ENCODE measurements at regions not wholly inside any gene's neighbourhood (a gene's known extent, or its start where the extent isn't known, plus 50 kb on each side); places are given as distances from the start of the nearest gene placed in this dataset.

DNA sequence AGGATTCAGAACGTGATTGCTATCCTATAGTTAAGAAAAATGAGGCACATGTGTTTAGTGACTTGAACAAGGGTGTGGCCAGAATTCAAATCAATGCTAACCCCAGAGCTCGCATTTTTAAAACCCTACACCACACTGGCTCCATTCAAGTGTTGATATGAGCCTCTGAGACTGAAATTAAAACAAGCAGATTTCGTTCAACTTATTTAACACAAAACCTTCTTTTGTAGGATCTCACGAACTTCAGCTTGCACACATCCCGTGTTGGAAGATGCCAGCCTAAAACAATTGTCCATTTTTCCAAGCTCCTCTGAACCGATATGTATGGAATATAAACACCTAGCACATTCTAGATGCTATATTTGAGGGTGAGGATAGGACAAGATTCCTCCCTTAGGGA is 231.0 kb upstream of the IRX5 start:
- no peak for TF ChIP-seq EP300 (IDR thresholded peaks at IDR 0.05; ENCODE audit: borderline replicate concordance)
- TF ChIP-seq TEAD4 (IDR thresholded peaks at IDR 0.05) = no peak
- no peak for TF ChIP-seq YY1 (IDR thresholded peaks at IDR 0.05; ENCODE audit: low read depth)
- TF ChIP-seq, protein P1, sequence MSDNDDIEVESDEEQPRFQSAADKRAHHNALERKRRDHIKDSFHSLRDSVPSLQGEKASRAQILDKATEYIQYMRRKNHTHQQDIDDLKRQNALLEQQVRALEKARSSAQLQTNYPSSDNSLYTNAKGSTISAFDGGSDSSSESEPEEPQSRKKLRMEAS (IDR thresholded peaks at IDR 0.05) = no peak
- TF ChIP-seq, protein P2, sequence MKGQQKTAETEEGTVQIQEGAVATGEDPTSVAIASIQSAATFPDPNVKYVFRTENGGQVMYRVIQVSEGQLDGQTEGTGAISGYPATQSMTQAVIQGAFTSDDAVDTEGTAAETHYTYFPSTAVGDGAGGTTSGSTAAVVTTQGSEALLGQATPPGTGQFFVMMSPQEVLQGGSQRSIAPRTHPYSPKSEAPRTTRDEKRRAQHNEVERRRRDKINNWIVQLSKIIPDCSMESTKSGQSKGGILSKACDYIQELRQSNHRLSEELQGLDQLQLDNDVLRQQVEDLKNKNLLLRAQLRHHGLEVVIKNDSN (IDR thresholded peaks at IDR 0.05) = no peak
- no peak for TF ChIP-seq FOXM1 (IDR thresholded peaks at IDR 0.05; ENCODE audit: borderline replicate concordance, low read depth)
- TF ChIP-seq, protein P3, sequence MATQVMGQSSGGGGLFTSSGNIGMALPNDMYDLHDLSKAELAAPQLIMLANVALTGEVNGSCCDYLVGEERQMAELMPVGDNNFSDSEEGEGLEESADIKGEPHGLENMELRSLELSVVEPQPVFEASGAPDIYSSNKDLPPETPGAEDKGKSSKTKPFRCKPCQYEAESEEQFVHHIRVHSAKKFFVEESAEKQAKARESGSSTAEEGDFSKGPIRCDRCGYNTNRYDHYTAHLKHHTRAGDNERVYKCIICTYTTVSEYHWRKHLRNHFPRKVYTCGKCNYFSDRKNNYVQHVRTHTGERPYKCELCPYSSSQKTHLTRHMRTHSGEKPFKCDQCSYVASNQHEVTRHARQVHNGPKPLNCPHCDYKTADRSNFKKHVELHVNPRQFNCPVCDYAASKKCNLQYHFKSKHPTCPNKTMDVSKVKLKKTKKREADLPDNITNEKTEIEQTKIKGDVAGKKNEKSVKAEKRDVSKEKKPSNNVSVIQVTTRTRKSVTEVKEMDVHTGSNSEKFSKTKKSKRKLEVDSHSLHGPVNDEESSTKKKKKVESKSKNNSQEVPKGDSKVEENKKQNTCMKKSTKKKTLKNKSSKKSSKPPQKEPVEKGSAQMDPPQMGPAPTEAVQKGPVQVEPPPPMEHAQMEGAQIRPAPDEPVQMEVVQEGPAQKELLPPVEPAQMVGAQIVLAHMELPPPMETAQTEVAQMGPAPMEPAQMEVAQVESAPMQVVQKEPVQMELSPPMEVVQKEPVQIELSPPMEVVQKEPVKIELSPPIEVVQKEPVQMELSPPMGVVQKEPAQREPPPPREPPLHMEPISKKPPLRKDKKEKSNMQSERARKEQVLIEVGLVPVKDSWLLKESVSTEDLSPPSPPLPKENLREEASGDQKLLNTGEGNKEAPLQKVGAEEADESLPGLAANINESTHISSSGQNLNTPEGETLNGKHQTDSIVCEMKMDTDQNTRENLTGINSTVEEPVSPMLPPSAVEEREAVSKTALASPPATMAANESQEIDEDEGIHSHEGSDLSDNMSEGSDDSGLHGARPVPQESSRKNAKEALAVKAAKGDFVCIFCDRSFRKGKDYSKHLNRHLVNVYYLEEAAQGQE (IDR thresholded peaks at IDR 0.05; ENCODE audit: low read depth) = no peak
- no peak for TF ChIP-seq TCF12 (IDR thresholded peaks at IDR 0.05; ENCODE audit: low read depth)
- TF ChIP-seq CREB1 (IDR thresholded peaks at IDR 0.05; ENCODE audit: low read depth) = no peak
- no peak for TF ChIP-seq RAD21 (IDR thresholded peaks at IDR 0.05; ENCODE audit: low read depth)
- TF ChIP-seq ZBTB7A (IDR thresholded peaks at IDR 0.05; ENCODE audit: low read depth) = no peak
- TF ChIP-seq TAF1 (IDR thresholded peaks at IDR 0.05; ENCODE audit: low read depth) = no peak
- no peak for TF ChIP-seq EGR1 (IDR thresholded peaks at IDR 0.05)
- TF ChIP-seq CEBPB (IDR thresholded peaks at IDR 0.05) = no peak
- no peak for TF ChIP-seq NFIC (IDR thresholded peaks at IDR 0.05)

DNA sequence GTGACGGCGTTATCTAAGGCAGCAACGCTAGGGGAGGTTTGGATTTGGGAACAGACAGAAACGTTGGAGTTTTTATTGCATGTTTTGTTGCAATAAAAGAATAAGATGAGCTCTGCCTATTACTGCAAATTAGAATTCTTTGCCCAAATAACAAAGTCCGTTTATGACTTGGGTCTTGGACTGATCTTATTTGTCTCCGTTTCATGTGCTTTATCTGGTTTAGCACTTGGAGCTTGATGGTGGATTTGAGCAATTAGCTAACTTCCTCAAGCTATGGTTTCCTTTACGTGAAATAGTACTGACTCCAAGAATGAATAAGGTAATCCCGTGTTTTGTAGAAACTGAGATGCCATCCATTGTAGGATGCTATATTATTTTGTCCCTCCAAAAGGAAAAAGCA is 233.0 kb upstream of the IRX5 start:
- TF ChIP-seq NFIC (IDR thresholded peaks at IDR 0.05) (no peak), TCF12 (IDR thresholded peaks at IDR 0.05; ENCODE audit: low read depth) (no peak), ZBTB7A (IDR thresholded peaks at IDR 0.05; ENCODE audit: low read depth) (no peak), RAD21 (IDR thresholded peaks at IDR 0.05; ENCODE audit: low read depth) (no peak), FOXM1 (IDR thresholded peaks at IDR 0.05; ENCODE audit: borderline replicate concordance, low read depth) (no peak), YY1 (IDR thresholded peaks at IDR 0.05; ENCODE audit: low read depth) (no peak), CEBPB (IDR thresholded peaks at IDR 0.05) (no peak), EGR1 (IDR thresholded peaks at IDR 0.05) (no peak), EP300 (IDR thresholded peaks at IDR 0.05; ENCODE audit: borderline replicate concordance) (no peak), CREB1 (IDR thresholded peaks at IDR 0.05; ENCODE audit: low read depth) (no peak)
- TF ChIP-seq, protein P3 (IDR thresholded peaks at IDR 0.05; ENCODE audit: low read depth) = no peak
- TF ChIP-seq, protein P1 (IDR thresholded peaks at IDR 0.05) = no peak
- TF ChIP-seq, protein P2 (IDR thresholded peaks at IDR 0.05) = no peak

DNA sequence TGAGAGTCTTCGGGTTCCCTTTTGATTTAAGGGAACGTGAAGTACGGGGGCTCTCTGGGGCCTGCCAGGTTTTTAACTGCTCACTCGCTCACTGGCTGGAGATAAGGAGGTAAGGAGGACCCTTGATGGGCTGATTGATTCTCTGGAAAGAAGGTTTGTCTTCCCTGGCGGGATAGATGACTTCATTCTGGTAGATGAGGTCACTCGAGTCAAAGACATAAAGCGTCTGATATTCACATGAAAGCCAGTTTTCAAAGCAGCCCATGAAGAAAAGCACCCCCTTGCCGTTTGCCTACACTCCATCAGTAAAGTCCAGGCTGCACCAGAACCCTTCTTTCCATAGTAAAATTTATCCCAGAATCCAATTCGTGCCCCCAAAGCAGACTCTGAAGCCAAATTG is 233.7 kb upstream of the IRX5 start:
- TF ChIP-seq TAF1 (IDR thresholded peaks at IDR 0.05; ENCODE audit: low read depth) = no peak
- TF ChIP-seq FOXM1 (IDR thresholded peaks at IDR 0.05; ENCODE audit: borderline replicate concordance, low read depth) = no peak
- no peak for TF ChIP-seq EGR1 (IDR thresholded peaks at IDR 0.05)
- no peak for TF ChIP-seq RAD21 (IDR thresholded peaks at IDR 0.05; ENCODE audit: low read depth)
- TF ChIP-seq, protein P1 (IDR thresholded peaks at IDR 0.05) = no peak
- TF ChIP-seq TEAD4 (IDR thresholded peaks at IDR 0.05) = no peak
- TF ChIP-seq ZBTB7A (IDR thresholded peaks at IDR 0.05; ENCODE audit: low read depth) = no peak
- TF ChIP-seq, protein P2 (IDR thresholded peaks at IDR 0.05) = no peak
- TF ChIP-seq CREB1 (IDR thresholded peaks at IDR 0.05; ENCODE audit: low read depth) = no peak
- no peak for TF ChIP-seq TCF12 (IDR thresholded peaks at IDR 0.05; ENCODE audit: low read depth)
- no peak for TF ChIP-seq CEBPB (IDR thresholded peaks at IDR 0.05)
- no peak for TF ChIP-seq EP300 (IDR thresholded peaks at IDR 0.05; ENCODE audit: borderline replicate concordance)
- no peak for TF ChIP-seq NFIC (IDR thresholded peaks at IDR 0.05)
- no peak for TF ChIP-seq YY1 (IDR thresholded peaks at IDR 0.05; ENCODE audit: low read depth)
- TF ChIP-seq, protein P3 (IDR thresholded peaks at IDR 0.05; ENCODE audit: low read depth) = no peak
